OCI-LY7 (cell line): ENCODE measurements at regions not wholly inside any gene's neighbourhood (a gene's known extent, or its start where the extent isn't known, plus 50 kb on each side); places are given as distances from the start of the nearest gene placed in this dataset.

ENCODE experiments used
- BruUV-seq: library from RNA; stranded (reverse); fragments of 400-500 nt; replicated peaks from 2 replicates; lab custom pipeline; 2021; lab: Mats Ljungman, UMichigan
- CTCF ChIA-PET: fragments of 300-600 bp; sonication (Branson Sonifier 250); formaldehyde crosslinking; loops from one replicate; lab custom pipeline; 2022; ENCODE audit warnings: antibody characterized with exemption; ENCODE audit not compliant: unreplicated experiment; lab: Charles Lee
- POLR2A ChIA-PET: fragments of 300-600 bp; sonication (Branson Sonifier 250); formaldehyde crosslinking; loops from one replicate; lab custom pipeline; 2022; ENCODE audit warnings: antibody characterized with exemption; lab: Charles Lee
- DNase-seq: peaks from one replicate; pipeline ENCODE4 v3.0.0-alpha.2; 2015; ENCODE audit warnings: low spot score
- H2AFZ ChIP-seq: fragments of 200-600 bp; sonication (generic), shearing (Covaris generic); 2 replicates; pipeline ENCODE4 v1.6.1; 2014; ENCODE audit warnings: mild to moderate bottlenecking, antibody characterized with exemption, low read length, moderate library complexity
- H3K27ac ChIP-seq: fragments of 200-600 bp; sonication (generic); 2 replicates; pipeline ENCODE4 v1.5.1; 2014; ENCODE audit warnings: mixed run types, low read depth, mild to moderate bottlenecking, moderate library complexity, low read length, inconsistent platforms; ENCODE audit not compliant: poor library complexity, severe bottlenecking
- H3K36me3 ChIP-seq: fragments of 200-600 bp; sonication (generic); 2 replicates; pipeline ENCODE4 v1.6.1; 2014; ENCODE audit warnings: mild to moderate bottlenecking, antibody characterized with exemption, low read length, moderate library complexity, mixed read lengths; ENCODE audit not compliant: insufficient read depth
- H3K4me1 ChIP-seq: fragments of 200-600 bp; sonication (generic); 2 replicates; pipeline ENCODE4 v1.5.1; 2014; ENCODE audit warnings: mild to moderate bottlenecking, low read length; ENCODE audit not compliant: insufficient read depth, poor library complexity, severe bottlenecking
- H3K4me2 ChIP-seq: fragments of 200-600 bp; sonication (generic); 2 replicates; pipeline ENCODE4 v1.6.1; 2014; ENCODE audit warnings: mild to moderate bottlenecking, low read length
- H3K4me3 ChIP-seq: fragments of 200-600 bp; sonication (generic); 2 replicates; pipeline ENCODE4 v1.5.1; 2014; ENCODE audit warnings: mild to moderate bottlenecking, low read depth, low read length; ENCODE audit not compliant: poor library complexity, severe bottlenecking
- H3K79me2 ChIP-seq: fragments of 200-600 bp; sonication (generic); 2 replicates; pipeline ENCODE4 v1.6.1; 2016; ENCODE audit warnings: low read depth, mild to moderate bottlenecking, low read length, moderate library complexity, mixed read lengths; ENCODE audit not compliant: insufficient read depth
- H3K9me2 ChIP-seq: fragments of 200-600 bp; sonication (generic); 2 replicates; pipeline ENCODE4 v1.6.1; 2016; ENCODE audit warnings: mild to moderate bottlenecking, low read length, mixed read lengths; ENCODE audit not compliant: insufficient read depth
- H3K9me3 ChIP-seq: fragments of 200-600 bp; sonication (generic); 2 replicates; pipeline ENCODE4 v1.6.1; 2014; ENCODE audit warnings: mild to moderate bottlenecking, mixed run types, low read length, mixed read lengths
- H4K20me1 ChIP-seq: fragments of 200-600 bp; sonication (generic); 2 replicates; pipeline ENCODE4 v1.6.1; 2014; ENCODE audit warnings: mild to moderate bottlenecking, antibody characterized with exemption, low read length, moderate library complexity, mixed read lengths; ENCODE audit not compliant: insufficient read depth
- CTCF ChIP-seq: fragments of 200-600 bp; sonication (generic); conservative IDR thresholded peaks from 2 replicates; pipeline ENCODE4 v1.5.1; 2014; ENCODE audit warnings: mild to moderate bottlenecking, antibody characterized with exemption, low read length, moderate library complexity, mixed read lengths
- EZH2phosphoT487 ChIP-seq: fragments of 200-600 bp; sonication (generic); IDR thresholded peaks from 2 replicates; pipeline ENCODE4 v1.6.1; 2018; ENCODE audit warnings: low read depth, borderline replicate concordance, mild to moderate bottlenecking, mixed run types, antibody characterized with exemption, low read length, moderate library complexity, mixed read lengths
- intact Hi-C: fragments of 100-400 bp; cut with micrococcal nuclease; formaldehyde crosslinking; loops from one replicate; pipeline ENCODE4 v1.10.0; 2022; ENCODE audit not compliant: unreplicated experiment

GRCh38 chr13:63337041-63337440, 1921.4 kb upstream of the PCDH20 start:
- Histone ChIP-seq H4K20me1 (no peaks in the 10 kb centered on the region), H3K9me3 (no peaks in the 10 kb centered on the region), H3K9me2 (no peaks in the 10 kb centered on the region), H3K27ac (no peak overlapping the region), H2AFZ (no peak overlapping the region), H3K36me3 (no peaks in the 10 kb centered on the region), H3K4me3 (no peak overlapping the region), H3K4me2 (no peak overlapping the region), H3K4me1 (no peaks in the 10 kb centered on the region), H3K79me2 (no peaks in the 10 kb centered on the region)
- TF ChIP-seq EZH2phosphoT487 (no peak), CTCF (no peak)
- intact Hi-C loops: no loop called here
- ChIA-PET POLR2A (no interaction called here), CTCF (no interaction called here)
- no peak for DNase-seq
- no TSS peak for BruUV-seq

- no TSS peak for BruUV-seq
Observed at GRCh38 chr13:63336549-63336948, 1920.9 kb upstream of the PCDH20 start.

DNA sequence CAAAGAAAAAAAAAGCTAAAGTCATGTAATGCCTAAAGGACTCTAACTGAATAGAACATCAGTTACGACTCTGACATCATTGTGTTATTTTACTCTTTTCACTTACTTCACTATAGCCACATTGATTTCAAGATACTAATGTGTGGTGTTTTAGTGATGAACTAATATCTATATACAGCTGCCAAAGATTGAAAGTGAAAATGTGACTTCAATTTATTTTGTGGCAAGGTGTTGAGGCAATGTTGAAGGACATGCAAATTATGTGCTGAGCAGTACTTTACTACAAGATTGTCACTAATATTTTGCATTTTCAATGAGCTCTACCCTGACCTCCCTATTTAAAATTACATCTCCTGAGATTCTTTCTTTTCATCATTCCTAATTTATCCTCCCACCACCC, 1911.9 kb upstream of the PCDH20 start:
- Histone ChIP-seq H4K20me1 (no peaks in the 10 kb centered on the region), H3K9me3 (no peaks in the 10 kb centered on the region), H3K9me2 (no peaks in the 10 kb centered on the region), H2AFZ (no peak overlapping the region), H3K27ac (no peak overlapping the region), H3K36me3 (no peaks in the 10 kb centered on the region), H3K4me1 (no peaks in the 10 kb centered on the region), H3K4me3 (no peak overlapping the region), H3K79me2 (no peaks in the 10 kb centered on the region), H3K4me2 (no peak overlapping the region)
- DNase-seq: no peak
- TF ChIP-seq EZH2phosphoT487 (no peak), CTCF (no peak)
- CTCF ChIA-PET: no interaction called here
- POLR2A ChIA-PET: no interaction called here
- intact Hi-C loops: no loop called here
- no TSS peak for BruUV-seq

More at GRCh38 chr13:63336549-63336948, 1920.9 kb upstream of the PCDH20 start:
- intact Hi-C loops: no loop called here
- H3K4me1 ChIP-seq: no peaks in the 10 kb centered on the region
- DNase-seq: no peak
- ChIA-PET CTCF (no interaction called here), POLR2A (no interaction called here)
- no peaks in the 10 kb centered on the region for H3K79me2 ChIP-seq
- no peaks in the 10 kb centered on the region for H3K9me3 ChIP-seq
- H4K20me1 ChIP-seq: no peaks in the 10 kb centered on the region
- TF ChIP-seq CTCF (no peak), EZH2phosphoT487 (no peak)
- H2AFZ ChIP-seq: no peak overlapping the region
- H3K9me2 ChIP-seq: no peaks in the 10 kb centered on the region
- H3K36me3 ChIP-seq: no peaks in the 10 kb centered on the region
- no peak overlapping the region for H3K27ac ChIP-seq
- H3K4me3 ChIP-seq: no peak overlapping the region
- H3K4me2 ChIP-seq: no peak overlapping the region
